ENCODE measurements at regions not wholly inside any gene's neighbourhood (a gene's known extent, or its start where the extent isn't known, plus 50 kb on each side); places are given as distances from the start of the nearest gene placed in this dataset.

DNA sequence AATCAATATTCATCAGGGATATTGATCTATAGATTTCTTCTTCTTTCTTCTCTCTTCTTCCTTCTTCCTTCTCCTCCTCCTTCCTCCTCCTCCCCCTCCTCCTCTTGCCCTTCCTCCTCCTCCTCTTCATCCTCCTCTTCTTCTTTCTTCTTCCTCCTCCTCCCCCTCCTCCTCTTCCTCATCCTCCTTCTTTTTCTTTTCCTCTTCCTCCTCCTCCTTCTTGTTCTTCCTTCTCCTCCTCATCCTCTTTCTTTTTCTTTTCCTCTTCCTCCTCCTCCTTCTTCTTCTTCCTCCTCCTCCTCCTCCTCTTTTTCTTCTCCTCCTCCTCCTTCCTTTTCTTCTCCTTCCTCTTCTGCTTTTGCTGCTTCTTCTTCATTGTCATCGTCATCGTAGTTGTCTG lies 52.4 kb upstream of the SERINC1 start:
- TF ChIP-seq TAF1 (IDR thresholded peaks at IDR 0.05; ENCODE audit: low read depth) (no peak), CTCF (IDR thresholded peaks at IDR 0.05; ENCODE audit: poor library complexity, severe bottlenecking) (no peak), MXI1 (conservative IDR thresholded peaks at IDR 0.05; ENCODE audit: poor library complexity, severe bottlenecking) (no peak), EP300 (conservative IDR thresholded peaks at IDR 0.05; ENCODE audit: poor library complexity, severe bottlenecking) (no peak), POLR2AphosphoS5 (IDR thresholded peaks at IDR 0.05) (no peak), SMC3 (conservative IDR thresholded peaks at IDR 0.05; ENCODE audit: poor library complexity) (no peak), EZH2 (IDR thresholded peaks at IDR 0.05; ENCODE audit: borderline replicate concordance, insufficient read depth, low read length, poor library complexity, severe bottlenecking) (no peak), RAD21 (conservative IDR thresholded peaks at IDR 0.05) (no peak), REST (IDR thresholded peaks at IDR 0.05; ENCODE audit: borderline replicate concordance) (no peak)
- no peaks in the 10 kb centered on the region for H3K79me2 ChIP-seq (replicated peaks; ENCODE audit: insufficient read depth, low read length)

GRCh38 chr6:122530440-122531046 lies 58.9 kb upstream of the SERINC1 start:
- peaks cover 6% of the 10 kb centered on the region for H3K9me3 ChIP-seq (ENCODE audit: low read length)
- H3K36me3 ChIP-seq (ENCODE audit: insufficient read depth, low read length) = no peaks in the 10 kb centered on the region
- no peak overlapping the region for H3K27ac ChIP-seq (ENCODE audit: low read length)
- H3K79me2 ChIP-seq (replicated peaks; ENCODE audit: insufficient read depth, low read length) = no peaks in the 10 kb centered on the region
- H3K9ac ChIP-seq (ENCODE audit: low read length) = no peak overlapping the region
- TF ChIP-seq CTCF (IDR thresholded peaks at IDR 0.05; ENCODE audit: poor library complexity, severe bottlenecking) (peak; percentile 91), EZH2 (IDR thresholded peaks at IDR 0.05; ENCODE audit: borderline replicate concordance, insufficient read depth, low read length, poor library complexity, severe bottlenecking) (no peak), RAD21 (conservative IDR thresholded peaks at IDR 0.05) (peak; percentile 91), POLR2AphosphoS5 (IDR thresholded peaks at IDR 0.05) (no peak), SMC3 (conservative IDR thresholded peaks at IDR 0.05; ENCODE audit: poor library complexity) (peak; percentile 92)
- H4K20me1 ChIP-seq (ENCODE audit: insufficient read depth) = no peaks in the 10 kb centered on the region
- no peak overlapping the region for H2AFZ ChIP-seq (ENCODE audit: low read depth, low read length)
- H3K27me3 ChIP-seq (ENCODE audit: insufficient read depth, low read depth, low read length) = no peaks in the 10 kb centered on the region
- no peaks in the 10 kb centered on the region for H3K9me2 ChIP-seq (ENCODE audit: insufficient read depth, low read length)
- H3F3A ChIP-seq (ENCODE audit: insufficient read depth, low read length, poor library complexity, severe bottlenecking) = no peaks in the 10 kb centered on the region
- no peak overlapping the region for H3K4me2 ChIP-seq (ENCODE audit: low read length)
- H3K4me3 ChIP-seq (ENCODE audit: low read length) = no peak overlapping the region

More for the DNA sequence above, 52.4 kb upstream of the SERINC1 start:
- no peak overlapping the region for H3K27ac ChIP-seq (ENCODE audit: low read length)
- H3K36me3 ChIP-seq (ENCODE audit: insufficient read depth, low read length) = no peaks in the 10 kb centered on the region
- H3K4me3 ChIP-seq (ENCODE audit: low read length) = no peak overlapping the region
- H4K20me1 ChIP-seq (ENCODE audit: insufficient read depth) = no peaks in the 10 kb centered on the region
- peaks cover 6% of the 10 kb centered on the region for H3K9me3 ChIP-seq (ENCODE audit: low read length)
- no peaks in the 10 kb centered on the region for H3K9me2 ChIP-seq (ENCODE audit: insufficient read depth, low read length)
- no peak overlapping the region for H2AFZ ChIP-seq (ENCODE audit: low read depth, low read length)
- no peaks in the 10 kb centered on the region for H3K27me3 ChIP-seq (ENCODE audit: insufficient read depth, low read depth, low read length)
- H3K4me2 ChIP-seq (ENCODE audit: low read length) = no peak overlapping the region
- H3K9ac ChIP-seq (ENCODE audit: low read length) = no peak overlapping the region
- H3F3A ChIP-seq (ENCODE audit: insufficient read depth, low read length, poor library complexity, severe bottlenecking) = no peaks in the 10 kb centered on the region

Measured in neural cell (in vitro differentiated cells).